H4 (cell line): ENCODE measurements at regions not wholly inside any gene's neighbourhood (a gene's known extent, or its start where the extent isn't known, plus 50 kb on each side); places are given as distances from the start of the nearest gene placed in this dataset.
A peak's percentile ranks its signal among the peaks of the same experiment; 100 is the strongest.

Experiments used
- DNase-seq: peaks from one replicate; pipeline ENCODE4 v3.0.0-alpha.2; 2015; ENCODE audit warnings: low spot score

DNA sequence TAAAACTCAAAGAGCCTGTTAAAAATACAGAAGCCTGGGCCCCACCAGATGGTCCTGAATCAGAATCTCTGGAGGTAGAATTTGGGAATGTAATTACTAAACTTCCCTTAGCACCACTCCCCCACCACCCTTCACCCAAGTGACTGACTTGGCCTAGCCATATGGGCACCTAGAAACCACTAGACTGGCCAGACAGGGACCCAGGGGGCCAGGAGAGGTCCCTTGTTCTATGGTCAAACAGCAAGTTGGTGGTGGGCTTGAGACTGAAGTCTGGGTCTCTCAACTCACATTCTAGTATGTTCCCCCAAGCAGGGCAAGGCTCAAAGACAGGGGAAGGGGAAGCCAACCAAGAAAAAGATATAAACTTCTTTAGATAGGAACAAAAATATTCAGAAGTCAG is 301.5 kb upstream of the TLE3 start:
- no peak for DNase-seq

DNA sequence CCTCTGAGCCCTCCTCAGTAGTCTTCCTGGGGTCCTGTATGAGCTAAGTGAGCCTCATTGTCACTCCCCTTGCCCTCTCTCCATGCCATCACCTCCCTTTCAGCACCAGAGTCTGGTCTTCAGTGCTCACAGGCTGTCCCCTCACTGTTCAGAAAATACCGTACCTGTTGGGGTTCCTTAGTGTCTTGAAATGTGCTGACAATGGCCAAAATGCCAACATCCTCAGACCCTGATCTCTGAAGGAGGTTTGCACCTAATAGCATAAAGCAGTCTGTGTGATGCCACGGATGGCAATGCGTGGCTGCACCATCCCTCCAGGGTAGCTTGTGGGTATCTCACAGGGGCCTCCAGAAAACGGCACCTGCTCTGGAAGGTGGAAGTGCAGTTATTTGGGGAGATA is 301.0 kb upstream of the TLE3 start:
- no peak for DNase-seq

DNA sequence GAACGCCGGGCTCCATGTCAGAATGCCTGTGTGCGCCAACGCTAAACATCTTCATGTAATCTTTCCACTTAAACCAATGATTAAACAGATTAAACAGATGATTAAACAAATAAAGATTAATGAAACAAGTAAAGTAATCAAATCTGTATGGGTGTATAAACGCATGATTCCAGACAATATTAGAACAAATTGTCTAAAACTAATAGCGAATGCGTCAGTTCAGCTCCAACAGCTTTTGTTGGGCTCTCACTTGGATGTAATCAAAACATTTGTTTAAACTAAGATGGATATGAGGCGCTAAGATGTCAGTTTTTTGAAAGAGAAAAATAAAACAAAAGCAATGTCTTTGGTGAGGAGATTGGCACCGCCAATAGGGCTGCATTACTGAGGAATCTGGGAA is 299.1 kb upstream of the TLE3 start:
- DNase-seq, result no peak

DNA sequence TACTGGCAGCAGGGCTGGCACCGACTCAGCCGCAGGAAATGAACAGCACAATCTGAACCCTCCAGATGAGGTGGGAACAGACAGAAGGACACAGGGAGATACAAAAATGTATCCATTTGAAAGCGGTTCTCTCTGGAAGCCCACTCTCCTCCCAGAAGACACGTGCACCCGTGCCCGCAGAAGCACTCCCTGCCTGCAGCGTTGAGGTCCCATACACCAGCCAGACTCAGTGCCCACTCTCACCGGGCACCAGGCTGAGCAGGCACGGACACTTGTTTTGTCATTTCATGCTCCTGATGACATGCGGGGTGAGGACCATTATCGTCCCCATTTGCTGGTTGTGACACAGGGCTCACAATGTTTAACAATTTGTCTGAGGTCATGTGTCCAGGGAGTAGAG is 297.4 kb upstream of the TLE3 start:
- DNase-seq, result no peak

DNA sequence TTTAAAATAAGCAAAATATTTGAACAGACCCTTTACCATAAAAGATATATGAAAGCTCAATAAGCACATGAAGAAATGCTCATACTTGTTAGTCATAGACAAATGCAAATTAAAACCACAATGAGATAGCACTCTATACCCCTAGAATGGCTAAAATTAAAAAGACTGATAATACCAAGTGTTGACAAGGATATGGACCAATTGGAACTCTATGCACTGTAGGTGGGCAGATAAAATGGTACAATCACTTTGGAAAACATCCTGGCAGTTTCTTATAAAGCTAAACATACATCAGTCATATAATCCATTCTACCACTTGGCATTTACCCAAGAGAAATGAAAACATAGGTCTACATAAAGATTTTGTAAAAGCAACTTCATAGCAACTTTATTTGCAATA is 293.0 kb upstream of the TLE3 start:
- no peak for DNase-seq

DNA sequence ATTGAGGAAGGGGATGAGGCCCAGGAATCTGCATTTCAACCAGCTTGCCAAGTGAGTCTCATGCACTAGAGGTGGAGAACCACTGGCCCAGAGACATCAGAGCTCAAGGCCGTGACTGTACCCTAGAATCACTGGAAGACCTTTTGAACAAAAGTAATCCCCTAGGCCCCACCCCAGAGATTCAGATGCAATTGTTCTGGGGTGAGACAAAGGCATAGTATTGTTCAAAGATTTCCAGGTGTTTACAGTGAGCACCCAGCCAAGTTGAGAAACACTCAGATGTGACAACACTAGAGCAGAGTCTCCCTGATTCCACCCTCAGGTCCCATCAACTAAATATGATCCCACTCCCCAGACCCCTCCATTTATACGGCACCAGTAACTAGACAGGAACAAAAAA is 290.3 kb upstream of the TLE3 start:
- no peak for DNase-seq

DNA sequence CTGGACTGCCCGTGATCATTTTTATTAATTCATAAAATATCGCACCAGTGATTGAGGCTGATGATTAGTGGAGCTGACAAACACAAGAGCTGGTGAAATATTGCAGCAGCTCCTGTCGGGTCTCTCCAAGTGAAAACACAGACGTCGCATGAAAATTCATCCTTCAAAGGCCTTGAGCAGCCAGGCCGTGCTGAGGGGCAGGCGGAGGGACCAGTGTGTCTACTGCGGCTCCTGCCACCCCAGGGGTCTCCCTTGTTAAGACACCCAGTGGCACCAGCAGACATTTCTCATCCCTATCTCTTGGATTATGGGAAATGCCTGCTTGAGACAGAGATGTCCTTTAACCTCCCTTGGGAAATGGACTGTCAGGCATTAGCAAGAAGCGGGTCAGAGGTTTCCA is 289.4 kb upstream of the TLE3 start:
- no peak for DNase-seq

DNA sequence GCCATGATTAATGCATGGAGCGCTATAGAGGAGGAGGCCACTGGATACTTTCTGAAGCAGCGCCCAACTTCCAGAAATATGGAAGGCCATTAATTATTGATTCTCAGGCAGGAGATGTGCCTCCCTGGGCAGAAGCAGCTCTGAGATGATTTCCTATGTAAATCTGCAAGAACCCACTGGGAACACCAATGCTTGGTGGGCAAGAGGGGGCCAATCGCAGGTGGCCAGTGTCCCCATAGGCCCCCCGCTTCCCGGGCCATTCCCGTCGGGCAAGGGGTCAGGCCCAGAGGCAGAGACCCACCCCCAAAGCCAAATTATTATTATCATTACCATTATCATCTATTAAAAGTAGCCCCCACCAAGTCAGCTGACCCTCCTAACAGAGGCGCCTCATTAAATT is 288.0 kb upstream of the TLE3 start:
- DNase-seq, result no peak

DNA sequence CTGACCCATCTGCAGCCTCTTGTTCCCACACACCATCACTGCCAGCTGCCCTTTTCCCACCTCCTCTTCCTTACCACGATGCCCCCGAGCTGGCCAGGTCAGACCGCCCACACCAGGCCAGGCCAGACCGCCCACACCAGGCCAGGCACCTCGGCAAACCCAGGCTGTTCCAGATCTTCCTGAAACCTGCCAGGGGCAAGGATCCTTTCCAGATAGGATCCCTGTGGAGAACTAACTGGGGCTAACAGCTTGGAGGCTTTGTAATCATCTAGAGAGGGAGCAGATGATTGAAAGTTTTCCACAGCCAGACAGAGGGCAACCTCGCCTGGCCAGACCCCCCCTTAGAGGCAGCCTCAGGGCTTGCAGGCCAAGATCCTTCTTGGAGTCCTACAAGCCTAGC is 287.3 kb upstream of the TLE3 start:
- DNase-seq, result no peak

DNA sequence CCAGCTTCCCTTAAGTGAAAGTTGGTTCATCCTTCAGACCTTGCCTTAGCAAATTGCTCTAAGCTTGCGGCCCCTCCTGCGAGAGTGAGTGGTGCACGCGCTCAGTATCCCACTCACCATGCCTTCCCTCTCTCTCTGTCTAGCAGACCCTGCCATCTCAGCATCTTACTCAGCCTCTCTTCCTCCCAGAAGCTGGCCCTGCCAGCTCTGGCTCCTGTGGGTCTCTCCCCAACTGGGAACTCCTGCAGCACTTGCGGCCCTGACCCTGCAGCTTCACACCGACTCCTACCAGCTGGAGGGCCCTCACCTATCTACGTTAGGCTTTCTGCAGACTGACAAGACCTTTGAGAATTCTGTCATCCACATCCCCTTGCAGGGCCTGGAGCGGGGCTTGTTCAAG is 286.1 kb upstream of the TLE3 start:
- no peak for DNase-seq

DNA sequence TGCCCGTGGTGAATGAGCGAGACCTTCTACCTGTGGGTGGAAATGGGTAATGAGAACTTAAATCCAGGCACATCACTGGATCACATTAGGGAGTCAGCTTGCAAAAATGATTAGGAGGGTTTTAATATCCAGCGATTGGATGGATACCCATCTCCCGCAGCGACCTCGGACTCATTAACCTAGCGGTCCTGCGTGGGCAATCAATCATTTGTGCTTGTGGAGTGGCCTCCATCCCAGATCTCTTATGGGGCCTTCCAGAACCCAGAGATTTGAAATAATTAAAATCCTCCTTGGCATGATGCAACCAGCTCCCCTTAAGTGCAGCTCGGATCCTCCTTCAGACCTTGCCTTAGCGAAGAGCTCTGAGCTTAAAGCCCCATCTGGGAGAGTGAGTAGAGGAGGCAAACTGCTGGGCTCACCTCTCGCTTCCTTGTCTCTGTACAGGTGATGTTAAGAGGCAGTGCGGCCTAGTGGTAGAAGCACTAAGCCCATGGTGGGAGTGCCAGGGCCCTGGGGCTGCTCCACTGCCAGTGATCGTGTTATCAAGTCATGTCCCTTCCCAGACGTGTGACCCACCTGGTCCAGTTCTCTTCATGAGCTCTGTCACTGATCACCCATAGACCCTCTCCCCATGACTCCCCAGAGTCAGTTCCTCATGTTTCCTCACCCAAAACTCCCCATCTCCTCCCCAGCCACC is 285.2 kb upstream of the TLE3 start:
- DNase-seq, result no peak

DNA sequence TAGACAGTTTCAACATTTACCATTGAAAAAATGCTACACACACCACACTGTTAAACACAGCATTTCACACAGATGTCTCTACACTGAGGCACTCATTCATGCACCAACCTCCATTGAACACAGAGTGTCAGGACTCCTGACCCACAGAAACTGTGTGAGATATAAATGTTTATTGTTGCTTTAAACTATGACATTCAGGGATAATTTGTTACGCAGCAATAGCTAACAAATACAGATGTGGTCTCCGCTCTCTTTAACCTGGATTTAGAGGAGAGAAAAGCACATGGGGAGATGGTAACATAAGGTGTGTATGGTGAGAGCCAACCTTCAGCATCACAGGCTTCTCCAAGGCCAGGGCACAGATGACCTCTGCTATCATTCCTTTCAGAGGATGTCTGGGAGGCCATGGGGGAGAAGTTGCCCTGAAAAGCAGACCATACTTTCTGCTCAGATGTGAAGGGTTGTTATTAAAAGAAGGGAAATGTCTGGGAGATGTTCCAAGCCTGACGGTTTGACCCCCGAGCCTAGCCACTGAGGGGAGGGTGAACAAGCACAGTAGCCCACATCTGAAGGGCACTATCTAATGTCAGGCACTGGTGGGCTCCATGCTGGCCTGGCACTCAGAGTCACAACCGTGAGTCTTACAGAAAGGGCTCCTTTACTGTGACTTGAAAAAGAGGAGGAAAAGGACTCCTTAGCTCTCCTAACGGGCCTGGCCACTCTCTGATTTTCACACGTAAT is 284.5 kb upstream of the TLE3 start:
- no peak for DNase-seq

DNA sequence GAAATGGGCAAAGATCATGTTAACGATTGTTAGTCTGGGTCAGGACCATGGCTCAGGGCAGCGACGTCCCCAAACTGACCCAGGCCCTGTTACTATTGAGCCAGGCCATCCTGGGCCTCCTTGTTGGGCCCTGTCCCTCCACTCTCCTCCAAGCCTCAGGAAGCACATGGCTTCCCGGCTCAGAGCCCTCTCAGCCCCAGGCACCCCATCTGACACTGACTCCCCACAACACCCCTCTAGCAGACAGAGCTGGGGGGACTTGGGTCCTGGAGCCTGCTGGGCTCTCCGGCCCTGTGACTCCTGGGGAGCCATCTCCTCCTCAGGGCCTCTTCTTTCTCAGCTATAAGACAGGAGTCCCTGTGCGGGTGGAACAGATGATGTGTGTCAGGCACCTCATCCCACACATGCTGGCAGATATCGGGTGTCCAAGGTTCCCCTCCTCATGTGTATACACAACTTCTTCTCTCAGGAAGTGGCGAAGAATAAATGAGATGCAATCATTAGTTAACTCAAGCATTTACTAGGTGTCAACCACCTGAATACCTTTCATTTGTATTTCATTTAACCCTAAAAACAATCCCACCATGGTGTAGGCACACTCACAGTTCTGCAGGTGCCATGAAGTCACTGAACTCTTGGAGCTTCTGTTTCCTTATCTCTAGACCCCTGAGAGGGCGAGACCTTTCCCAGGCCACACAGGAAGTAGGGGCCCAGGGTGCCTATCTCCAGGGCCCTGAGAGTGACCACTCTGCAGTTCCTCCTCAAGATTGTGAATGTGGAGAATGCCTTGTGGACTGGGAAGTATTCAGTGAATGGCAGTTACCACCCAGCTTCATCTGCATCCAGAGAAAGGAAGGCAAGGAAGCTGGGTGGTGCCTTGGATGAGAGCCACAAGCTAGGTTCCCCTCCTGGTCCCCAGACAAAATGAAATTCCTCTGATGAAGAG is 282.5 kb upstream of the TLE3 start:
- no peak for DNase-seq

DNA sequence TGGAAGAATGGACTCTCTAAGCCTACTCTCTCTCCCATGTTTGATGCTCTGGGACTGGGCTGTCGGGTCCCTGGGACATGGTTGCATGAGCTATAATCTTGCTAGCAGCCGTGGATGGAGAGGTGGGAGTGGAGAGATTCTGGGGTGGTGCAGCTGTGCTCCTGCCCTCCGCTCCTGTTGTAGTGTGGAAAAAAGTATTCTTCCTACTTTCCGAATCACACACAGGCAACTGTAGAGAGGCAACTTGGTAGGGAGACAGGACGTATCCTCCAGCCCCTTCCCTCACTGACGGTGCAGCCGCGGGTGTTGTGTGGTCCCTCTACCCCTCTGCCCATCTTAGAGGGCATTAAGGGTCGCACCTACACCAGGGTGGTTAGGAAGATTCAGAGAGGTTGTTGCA is 281.4 kb upstream of the TLE3 start:
- no peak for DNase-seq

DNA sequence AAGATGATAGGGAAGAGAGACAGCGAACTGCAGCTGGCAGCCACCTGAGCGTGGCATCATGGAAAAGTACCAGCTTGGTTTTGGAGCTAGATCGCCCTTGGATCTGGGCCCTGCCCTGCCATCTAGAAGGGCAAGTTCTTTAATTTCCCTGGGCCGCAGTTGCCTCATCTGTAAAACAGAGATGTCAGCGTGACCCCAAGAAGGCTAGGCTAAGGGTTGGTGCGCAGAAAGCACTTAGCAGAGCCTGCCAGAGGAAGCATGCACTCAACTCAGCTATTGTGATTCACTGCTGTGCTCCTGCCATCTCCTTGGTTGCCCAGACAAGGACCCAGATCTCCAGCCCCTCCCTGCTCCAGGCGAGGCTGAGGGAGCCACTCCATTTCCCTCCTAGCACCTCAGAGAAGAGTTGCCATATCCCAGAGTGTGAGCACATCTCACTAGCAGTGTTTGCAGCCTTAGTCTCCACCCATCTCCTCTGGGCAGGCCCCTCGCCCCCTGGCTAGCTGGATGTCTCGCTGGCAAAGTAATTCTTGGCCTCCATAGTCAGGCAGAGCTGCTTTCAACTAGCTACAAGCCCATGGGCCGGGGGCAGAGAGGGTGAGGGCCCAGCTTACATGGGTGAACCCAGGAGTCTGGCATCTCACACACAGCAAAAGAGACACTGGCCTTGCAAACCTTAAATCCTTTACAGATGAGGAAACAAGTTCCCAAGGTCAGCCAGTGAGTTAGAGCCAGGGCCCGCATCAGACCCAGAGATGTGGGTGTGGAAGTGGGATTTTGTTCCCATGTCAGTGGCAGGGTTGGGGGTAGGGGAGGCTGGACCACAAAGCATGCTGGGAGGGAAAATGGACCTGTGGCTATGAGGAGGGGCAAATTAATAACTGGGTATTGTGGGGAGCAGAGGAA is 280.7 kb upstream of the TLE3 start:
- DNase-seq, result no peak

DNA sequence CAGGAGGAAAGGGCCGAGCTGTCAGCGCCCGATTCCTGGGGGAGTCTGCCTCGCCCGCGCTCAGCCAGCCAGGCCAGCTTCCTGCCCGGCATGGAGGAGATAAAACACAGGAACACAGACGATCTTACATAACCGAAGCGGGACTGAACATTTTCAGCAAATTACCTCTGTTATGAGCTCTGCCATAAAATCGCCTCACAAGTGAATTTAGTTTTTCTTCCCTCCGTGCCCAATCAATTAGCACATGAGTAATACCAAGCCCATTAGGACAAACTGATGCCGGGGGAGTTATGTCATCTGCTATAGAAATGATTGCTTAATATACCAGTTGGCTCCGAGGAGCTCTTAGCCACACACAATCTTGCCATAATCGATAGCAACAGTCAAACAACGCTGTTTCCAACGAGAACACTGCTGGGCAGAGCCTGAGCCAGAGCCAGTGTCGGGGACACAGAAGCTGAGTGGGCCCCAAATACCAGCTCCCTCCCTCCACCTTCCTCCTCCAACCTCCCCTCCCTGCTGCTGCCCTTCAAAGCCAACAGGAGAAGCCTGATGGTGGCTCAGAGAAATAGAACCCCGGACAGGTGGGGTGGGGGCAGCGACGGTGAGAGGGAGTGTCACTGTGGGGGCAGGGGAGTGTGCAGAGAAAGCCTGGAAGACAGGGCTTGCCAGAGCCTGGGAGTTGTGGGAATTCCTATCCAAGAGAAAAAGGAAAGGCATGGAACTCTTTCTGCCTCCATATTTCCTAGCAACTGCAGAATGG is 279.4 kb upstream of the TLE3 start:
- DNase-seq, result no peak

DNA sequence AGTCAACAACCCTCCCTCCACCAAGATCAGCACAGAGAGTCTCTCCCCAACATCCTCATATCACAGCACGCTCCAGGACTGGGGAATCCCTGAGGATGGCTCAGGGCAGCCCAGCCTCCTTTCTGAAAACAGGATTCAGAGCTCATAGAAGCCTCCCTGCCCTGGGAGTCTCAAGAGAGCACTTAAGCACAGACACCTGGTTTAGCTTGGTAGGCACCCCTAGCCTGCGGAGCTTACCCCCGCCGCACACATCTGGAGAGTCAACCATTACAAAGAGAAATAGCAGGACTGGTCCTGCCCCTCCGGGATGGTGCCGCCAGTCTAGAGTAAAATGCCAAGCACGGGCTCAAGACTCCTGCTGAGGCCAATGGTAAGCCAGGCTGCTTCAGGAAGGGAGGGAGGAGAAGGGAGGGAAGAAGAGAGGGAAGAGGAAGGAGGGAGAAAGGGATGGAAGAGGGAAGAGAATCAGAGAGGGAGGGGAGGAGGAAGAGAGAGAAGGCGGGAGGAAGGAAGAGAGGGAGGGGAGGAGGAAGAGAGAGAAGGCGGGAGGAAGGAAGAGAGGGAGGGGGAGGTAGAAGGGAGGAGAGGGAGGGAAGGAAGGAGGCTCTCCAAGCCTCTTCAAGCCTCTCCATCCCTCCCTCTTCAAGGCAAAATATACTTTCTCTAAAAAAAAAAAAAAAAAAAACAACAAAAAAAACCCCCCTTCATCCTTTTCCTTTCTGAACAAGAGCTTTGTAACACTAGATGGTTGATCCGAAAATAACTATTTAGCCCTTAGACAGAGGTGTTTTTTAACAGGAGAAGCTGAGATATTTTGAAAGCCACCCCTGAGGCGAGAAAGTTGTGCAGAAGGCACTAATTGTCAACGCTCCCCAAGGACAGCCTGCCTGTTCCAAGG is 278.6 kb upstream of the TLE3 start:
- no peak for DNase-seq

DNA sequence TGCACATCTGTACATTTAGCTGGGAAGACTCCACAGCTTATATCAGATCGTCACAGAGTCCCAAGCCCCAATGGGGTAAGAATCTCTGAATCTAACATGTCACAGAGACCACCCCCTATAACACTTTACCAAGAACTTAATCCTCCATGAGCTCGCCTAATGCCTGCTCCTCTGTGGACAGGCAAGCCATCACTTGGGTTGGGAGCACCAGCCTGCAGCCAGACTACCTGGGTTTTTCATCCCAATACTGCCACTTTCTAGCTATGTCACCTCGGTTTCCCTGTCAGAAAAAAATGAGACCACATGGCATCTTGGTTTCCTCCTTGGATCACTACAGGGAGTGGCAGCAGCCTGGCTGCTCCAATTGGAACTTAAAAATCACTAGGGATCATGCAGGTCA is 277.9 kb upstream of the TLE3 start:
- DNase-seq, result no peak

DNA sequence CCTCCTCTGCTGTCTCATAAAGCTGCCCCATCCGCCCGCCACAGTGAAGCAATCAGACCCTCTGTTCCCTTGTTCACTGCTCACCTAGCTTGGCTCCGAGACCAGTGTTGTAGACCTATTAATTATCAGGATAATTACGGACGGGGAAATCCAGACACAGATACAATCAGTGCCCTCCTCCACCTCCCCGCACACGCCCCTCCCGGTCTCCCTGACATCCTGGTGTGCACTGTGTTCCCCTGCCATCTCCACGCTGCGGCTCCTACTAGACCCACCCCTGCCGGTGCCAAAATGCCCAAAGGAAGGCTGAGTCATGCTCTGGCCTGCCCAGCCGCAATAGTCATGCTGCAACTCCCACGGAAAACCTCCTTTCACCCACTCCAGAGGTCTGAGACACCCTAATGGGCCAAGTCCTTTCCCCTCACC is 277.3 kb upstream of the TLE3 start:
- DNase-seq, result peak; percentile 80

DNA sequence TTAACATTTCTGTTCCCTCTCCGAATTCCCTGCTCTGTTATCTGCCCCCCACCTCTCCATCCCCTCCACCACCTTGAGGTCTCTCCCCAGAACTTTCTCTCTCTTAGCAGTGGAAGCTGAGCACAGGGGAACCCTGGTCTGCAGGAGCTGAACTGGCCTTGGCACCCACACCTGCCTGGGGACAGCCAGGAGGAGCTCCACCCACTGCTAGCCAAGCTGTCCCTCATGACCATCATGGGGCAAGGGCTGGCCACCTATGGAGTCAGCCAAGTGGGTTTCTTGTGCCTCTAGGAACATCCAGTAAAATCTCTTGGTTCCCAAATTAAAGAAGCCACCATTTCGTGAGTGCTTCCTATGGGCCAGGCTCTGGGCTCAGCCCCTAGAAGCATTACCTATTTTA is 276.4 kb upstream of the TLE3 start:
- no peak for DNase-seq
